ENCODE measurements at regions not wholly inside any gene's neighbourhood (a gene's known extent, or its start where the extent isn't known, plus 50 kb on each side); places are given as distances from the start of the nearest gene placed in this dataset.

- Histone ChIP-seq H3K36me3 (ENCODE audit: control insufficient read depth, insufficient read depth, low read length) (no peaks in the 10 kb centered on the region), H3K27me3 (ENCODE audit: control insufficient read depth, insufficient read depth, low read length) (no peaks in the 10 kb centered on the region), H3K4me3 (ENCODE audit: low read depth, low read length) (no peak overlapping the region)
- TF ChIP-seq CTCF (IDR thresholded peaks at IDR 0.05; ENCODE audit: insufficient read depth, low read depth, low read length): no peak
- ChIA-PET POLR2A (no interaction called here), CTCF (no interaction called here)
- no peak for DNase-seq (ENCODE audit: low read depth)
These were observed 513.2 kb upstream of the MAN1A1 start for GRCh38 chr6:119862719-119863118.

GRCh38 chr6:119858901-119859300 is 509.3 kb upstream of the MAN1A1 start:
- ChIA-PET CTCF (no interaction called here), POLR2A (no interaction called here)
- no peaks in the 10 kb centered on the region for H3K36me3 ChIP-seq (ENCODE audit: control insufficient read depth, insufficient read depth, low read length)
- no peaks in the 10 kb centered on the region for H3K27me3 ChIP-seq (ENCODE audit: control insufficient read depth, insufficient read depth, low read length)
- no peak for DNase-seq (ENCODE audit: low read depth)
- no peak for TF ChIP-seq CTCF (IDR thresholded peaks at IDR 0.05; ENCODE audit: insufficient read depth, low read depth, low read length)
- H3K4me3 ChIP-seq (ENCODE audit: low read depth, low read length): no peak overlapping the region

GRCh38 chr6:119856136-119856535 is 506.6 kb upstream of the MAN1A1 start:
- Histone ChIP-seq H3K36me3 (ENCODE audit: control insufficient read depth, insufficient read depth, low read length) (no peaks in the 10 kb centered on the region), H3K27me3 (ENCODE audit: control insufficient read depth, insufficient read depth, low read length) (no peaks in the 10 kb centered on the region), H3K4me3 (ENCODE audit: low read depth, low read length) (no peak overlapping the region)
- POLR2A ChIA-PET: no interaction called here
- DNase-seq (ENCODE audit: low read depth): no peak
- CTCF ChIA-PET: no interaction called here
- no peak for TF ChIP-seq CTCF (IDR thresholded peaks at IDR 0.05; ENCODE audit: insufficient read depth, low read depth, low read length)

GRCh38 chr6:119848696-119849095 is 499.1 kb upstream of the MAN1A1 start:
- no peak for DNase-seq (ENCODE audit: low read depth)
- ChIA-PET CTCF (interaction anchor here (1.0 kb wide), 1 partner anchor 109 kb away, joined by 3 read pairs; no protein-coding TSS in a partner anchor), POLR2A (no interaction called here)
- no peak for TF ChIP-seq CTCF (IDR thresholded peaks at IDR 0.05; ENCODE audit: insufficient read depth, low read depth, low read length)
- Histone ChIP-seq H3K4me3 (ENCODE audit: low read depth, low read length) (no peak overlapping the region), H3K36me3 (ENCODE audit: control insufficient read depth, insufficient read depth, low read length) (no peaks in the 10 kb centered on the region), H3K27me3 (ENCODE audit: control insufficient read depth, insufficient read depth, low read length) (no peaks in the 10 kb centered on the region)

- no peak for DNase-seq (ENCODE audit: low read depth)
- H3K36me3 ChIP-seq (ENCODE audit: control insufficient read depth, insufficient read depth, low read length): no peaks in the 10 kb centered on the region
- no peak for TF ChIP-seq CTCF (IDR thresholded peaks at IDR 0.05; ENCODE audit: insufficient read depth, low read depth, low read length)
- no peaks in the 10 kb centered on the region for H3K27me3 ChIP-seq (ENCODE audit: control insufficient read depth, insufficient read depth, low read length)
- ChIA-PET POLR2A (interaction anchor here (0.7 kb wide), 1 partner anchor 87 kb away, joined by 3 read pairs; no protein-coding TSS in a partner anchor), CTCF (no interaction called here)
- no peak overlapping the region for H3K4me3 ChIP-seq (ENCODE audit: low read depth, low read length)
These were observed 495.6 kb upstream of the MAN1A1 start for GRCh38 chr6:119845161-119845560.
